T-helper 17 cell (primary cell): ENCODE measurements at regions not wholly inside any gene's neighbourhood (a gene's known extent, or its start where the extent isn't known, plus 50 kb on each side); places are given as distances from the start of the nearest gene placed in this dataset.
"Not testable (repeated sequence)": the region's sequence is repeated elsewhere in the genome, so short reads cannot be mapped to it uniquely, and the experiment has no call there.

Source experiments
- ATAC-seq: fragments of 150-1000 bp; cut with Tn5 transposase; 2 replicates; pipeline ENCODE4 v1.10.0; 2021; ENCODE audit warnings: mild to moderate bottlenecking, moderate library complexity
- DNase-seq, 3 donors: peaks; one replicate each; pipeline versions ENCODE4 v3.0.0 to v3.0.0-alpha.2; 2020 to 2021
- H3K9me3 ChIP-seq: one replicate; pipeline ENCODE4 v1.7.0; 2013; ENCODE audit warnings: low read length, mild to moderate bottlenecking; ENCODE audit not compliant: control insufficient read depth, poor library complexity, severe bottlenecking
- H3K27ac Mint-ChIP-seq: one replicate; pipeline ENCODE4 v1.8.0; 2022; ENCODE audit warnings: mild to moderate bottlenecking, moderate library complexity, mixed read lengths
- H3K27me3 Mint-ChIP-seq: one replicate; pipeline ENCODE4 v1.8.0; 2022; ENCODE audit warnings: mixed read lengths
- H3K36me3 Mint-ChIP-seq: one replicate; pipeline ENCODE4 v1.8.0; 2022; ENCODE audit warnings: low read depth, mixed read lengths
- H3K4me1 Mint-ChIP-seq: one replicate; pipeline ENCODE4 v1.8.0; 2022; ENCODE audit warnings: mild to moderate bottlenecking, mixed read lengths
- H3K4me3 Mint-ChIP-seq: one replicate; pipeline ENCODE4 v1.8.0; 2022; ENCODE audit warnings: mild to moderate bottlenecking, moderate library complexity, mixed read lengths

- Mint-ChIP-seq H3K36me3 (no peaks in the 10 kb centered on the region), H3K4me1 (no peaks in the 10 kb centered on the region), H3K27ac (no peak overlapping the region), H3K27me3 (no peaks in the 10 kb centered on the region), H3K4me3 (no peak overlapping the region)
- no peaks in the 10 kb centered on the region for H3K9me3 ChIP-seq
- DNase-seq (no peak), ATAC-seq (no peak)
Measured at GRCh38 chr2:167652401-167652800, 595.0 kb downstream of the STK39 start.

- Mint-ChIP-seq H3K27me3 (no peaks in the 10 kb centered on the region), H3K4me1 (no peaks in the 10 kb centered on the region), H3K4me3 (no peak overlapping the region), H3K36me3 (no peaks in the 10 kb centered on the region), H3K27ac (no peak overlapping the region)
- no peak for DNase-seq
- ATAC-seq, result no peak
- H3K9me3 ChIP-seq, result no peaks in the 10 kb centered on the region
Measured at GRCh38 chr2:167651406-167652151, 595.8 kb downstream of the STK39 start.

- no peak overlapping the region for H3K4me3 Mint-ChIP-seq
- no peaks in the 10 kb centered on the region for H3K27me3 Mint-ChIP-seq
- no peaks in the 10 kb centered on the region for H3K4me1 Mint-ChIP-seq
- H3K9me3 ChIP-seq, result no peaks in the 10 kb centered on the region
- no peak overlapping the region for H3K27ac Mint-ChIP-seq
- DNase-seq (no peak), ATAC-seq (no peak)
- no peaks in the 10 kb centered on the region for H3K36me3 Mint-ChIP-seq
Measured at GRCh38 chr2:167646557-167646956, 600.8 kb downstream of the STK39 start.

GRCh38 chr2:167640096-167640495, 607.3 kb downstream of the STK39 start:
- Mint-ChIP-seq H3K27me3 (no peaks in the 10 kb centered on the region), H3K4me1 (no peaks in the 10 kb centered on the region), H3K4me3 (no peak overlapping the region), H3K36me3 (no peaks in the 10 kb centered on the region), H3K27ac (no peak overlapping the region)
- ATAC-seq, result no peak
- DNase-seq, result no peak
- no peaks in the 10 kb centered on the region for H3K9me3 ChIP-seq

GRCh38 chr2:167637741-167638140, 609.7 kb downstream of the STK39 start:
- Mint-ChIP-seq H3K27me3 (no peaks in the 10 kb centered on the region), H3K4me3 (no peak overlapping the region), H3K27ac (no peak overlapping the region), H3K36me3 (no peaks in the 10 kb centered on the region), H3K4me1 (no peaks in the 10 kb centered on the region)
- no peak for ATAC-seq
- no peaks in the 10 kb centered on the region for H3K9me3 ChIP-seq
- no peak for DNase-seq

GRCh38 chr2:167632271-167632670, 615.1 kb downstream of the STK39 start:
- not testable (repeated sequence) for H3K27ac Mint-ChIP-seq, DNase-seq, H3K36me3 Mint-ChIP-seq, H3K4me3 Mint-ChIP-seq, H3K27me3 Mint-ChIP-seq, H3K4me1 Mint-ChIP-seq, H3K9me3 ChIP-seq, ATAC-seq

- ATAC-seq, result no peak
- H3K4me1 Mint-ChIP-seq, result no peaks in the 10 kb centered on the region
Measured at GRCh38 chr2:167626961-167627360, 620.4 kb downstream of the STK39 start.

GRCh38 chr2:167626301-167626700, 621.1 kb downstream of the STK39 start:
- H3K4me3 Mint-ChIP-seq, result no peak overlapping the region
- DNase-seq, result no peak
- H3K27me3 Mint-ChIP-seq, result no peaks in the 10 kb centered on the region
- H3K9me3 ChIP-seq, result no peaks in the 10 kb centered on the region
- H3K4me1 Mint-ChIP-seq, result no peaks in the 10 kb centered on the region
- H3K27ac Mint-ChIP-seq, result no peak overlapping the region
- no peak for ATAC-seq
- H3K36me3 Mint-ChIP-seq, result no peaks in the 10 kb centered on the region

More at GRCh38 chr2:167626961-167627360, 620.4 kb downstream of the STK39 start:
- no peak for DNase-seq
- Mint-ChIP-seq H3K27me3 (no peaks in the 10 kb centered on the region), H3K36me3 (no peaks in the 10 kb centered on the region), H3K4me3 (no peak overlapping the region), H3K27ac (no peak overlapping the region)
- H3K9me3 ChIP-seq, result no peaks in the 10 kb centered on the region

GRCh38 chr2:167616997-167617396, 630.4 kb downstream of the STK39 start:
- no peak for ATAC-seq
- H3K27me3 Mint-ChIP-seq, result no peaks in the 10 kb centered on the region
- H3K4me3 Mint-ChIP-seq, result no peak overlapping the region
- H3K4me1 Mint-ChIP-seq, result no peaks in the 10 kb centered on the region
- no peaks in the 10 kb centered on the region for H3K36me3 Mint-ChIP-seq
- no peak for DNase-seq
- no peak overlapping the region for H3K27ac Mint-ChIP-seq
- no peaks in the 10 kb centered on the region for H3K9me3 ChIP-seq

- DNase-seq (no peak), ATAC-seq (no peak)
- Mint-ChIP-seq H3K36me3 (no peaks in the 10 kb centered on the region), H3K4me3 (no peak overlapping the region), H3K27ac (no peak overlapping the region), H3K27me3 (no peaks in the 10 kb centered on the region), H3K4me1 (no peaks in the 10 kb centered on the region)
- no peaks in the 10 kb centered on the region for H3K9me3 ChIP-seq
Measured at GRCh38 chr2:167613471-167613870, 633.9 kb downstream of the STK39 start.

- H3K4me3 Mint-ChIP-seq, result no peak overlapping the region
- H3K27ac Mint-ChIP-seq, result no peak overlapping the region
- H3K9me3 ChIP-seq, result no peaks in the 10 kb centered on the region
- no peaks in the 10 kb centered on the region for H3K36me3 Mint-ChIP-seq
- no peaks in the 10 kb centered on the region for H3K27me3 Mint-ChIP-seq
- no peaks in the 10 kb centered on the region for H3K4me1 Mint-ChIP-seq
- no peak for ATAC-seq
- no peak for DNase-seq
Measured at GRCh38 chr2:167608487-167608886, 638.9 kb downstream of the STK39 start.

- no peaks in the 10 kb centered on the region for H3K36me3 Mint-ChIP-seq
- no peaks in the 10 kb centered on the region for H3K27me3 Mint-ChIP-seq
Measured at GRCh38 chr2:167607731-167608130, 639.7 kb downstream of the STK39 start.

GRCh38 chr2:167607211-167607610, 640.2 kb downstream of the STK39 start:
- DNase-seq, result no peak
- H3K36me3 Mint-ChIP-seq, result no peaks in the 10 kb centered on the region
- ATAC-seq, result no peak
- no peaks in the 10 kb centered on the region for H3K9me3 ChIP-seq
- no peak overlapping the region for H3K4me3 Mint-ChIP-seq
- no peak overlapping the region for H3K27ac Mint-ChIP-seq
- no peaks in the 10 kb centered on the region for H3K27me3 Mint-ChIP-seq
- H3K4me1 Mint-ChIP-seq, result no peaks in the 10 kb centered on the region

More at GRCh38 chr2:167607731-167608130, 639.7 kb downstream of the STK39 start:
- DNase-seq (no peak), ATAC-seq (no peak)
- no peak overlapping the region for H3K4me3 Mint-ChIP-seq
- no peaks in the 10 kb centered on the region for H3K9me3 ChIP-seq
- no peaks in the 10 kb centered on the region for H3K4me1 Mint-ChIP-seq
- H3K27ac Mint-ChIP-seq, result no peak overlapping the region

- H3K4me3 Mint-ChIP-seq, result no peak overlapping the region
- ATAC-seq (no peak), DNase-seq (no peak)
- no peaks in the 10 kb centered on the region for H3K27me3 Mint-ChIP-seq
- H3K9me3 ChIP-seq, result no peaks in the 10 kb centered on the region
- H3K27ac Mint-ChIP-seq, result no peak overlapping the region
- no peaks in the 10 kb centered on the region for H3K36me3 Mint-ChIP-seq
- no peaks in the 10 kb centered on the region for H3K4me1 Mint-ChIP-seq
Measured at GRCh38 chr2:167602122-167602521, 645.3 kb downstream of the STK39 start.
